ENCODE measurements at regions not wholly inside any gene's neighbourhood (a gene's known extent, or its start where the extent isn't known, plus 50 kb on each side); places are given as distances from the start of the nearest gene placed in this dataset.
A peak's percentile ranks its signal among the peaks of the same experiment; 100 is the strongest.

- H3K4me3 ChIP-seq (ENCODE audit: low read depth, low read length), result no peak overlapping the region
- DNase-seq (ENCODE audit: low read depth), result no peak
- no peak for TF ChIP-seq CTCF (IDR thresholded peaks at IDR 0.05; ENCODE audit: low read depth, low read length, missing control alignments)
- in situ Hi-C loops (cut with HindIII; ENCODE audit: low sequenced_read_pairs), result no loop called here
Measured at GRCh38 chr7:15916681-15917380, 230.3 kb upstream of the MEOX2 start.

- H3K4me3 ChIP-seq (ENCODE audit: low read depth, low read length), result no peak overlapping the region
- in situ Hi-C loops (cut with HindIII; ENCODE audit: low sequenced_read_pairs), result no loop called here
- DNase-seq (ENCODE audit: low read depth), result no peak
- TF ChIP-seq CTCF (IDR thresholded peaks at IDR 0.05; ENCODE audit: low read depth, low read length, missing control alignments), result no peak
Measured at GRCh38 chr7:15915686-15916293, 229.3 kb upstream of the MEOX2 start.

GRCh38 chr7:15914611-15915010, 228.1 kb upstream of the MEOX2 start:
- TF ChIP-seq CTCF (IDR thresholded peaks at IDR 0.05; ENCODE audit: low read depth, low read length, missing control alignments), result no peak
- DNase-seq (ENCODE audit: low read depth), result no peak
- in situ Hi-C loops (cut with HindIII; ENCODE audit: low sequenced_read_pairs), result no loop called here
- H3K4me3 ChIP-seq (ENCODE audit: low read depth, low read length), result no peak overlapping the region

- H3K4me3 ChIP-seq (ENCODE audit: low read depth, low read length), result no peak overlapping the region
- no peak for TF ChIP-seq CTCF (IDR thresholded peaks at IDR 0.05; ENCODE audit: low read depth, low read length, missing control alignments)
- no peak for DNase-seq (ENCODE audit: low read depth)
- in situ Hi-C loops (cut with HindIII; ENCODE audit: low sequenced_read_pairs), result no loop called here
Measured at GRCh38 chr7:15906436-15906835, 220.0 kb upstream of the MEOX2 start.

GRCh38 chr7:15905251-15906040, 219.0 kb upstream of the MEOX2 start:
- DNase-seq (ENCODE audit: low read depth), result no peak
- in situ Hi-C loops (cut with HindIII; ENCODE audit: low sequenced_read_pairs), result no loop called here
- no peak for TF ChIP-seq CTCF (IDR thresholded peaks at IDR 0.05; ENCODE audit: low read depth, low read length, missing control alignments)
- H3K4me3 ChIP-seq (ENCODE audit: low read depth, low read length), result no peak overlapping the region

- no peak for TF ChIP-seq CTCF (IDR thresholded peaks at IDR 0.05; ENCODE audit: low read depth, low read length, missing control alignments)
- DNase-seq (ENCODE audit: low read depth), result peak; percentile 36
- in situ Hi-C loops (cut with HindIII; ENCODE audit: low sequenced_read_pairs), result no loop called here
- no peak overlapping the region for H3K4me3 ChIP-seq (ENCODE audit: low read depth, low read length)
Measured at GRCh38 chr7:15891151-15891881, 204.8 kb upstream of the MEOX2 start.

Measured in astrocyte of the cerebellum (primary cell).